Fibroblast of lung (primary cell): ENCODE measurements at regions not wholly inside any gene's neighbourhood (a gene's known extent, or its start where the extent isn't known, plus 50 kb on each side); places are given as distances from the start of the nearest gene placed in this dataset.

Source experiments
- EZH2 ChIP-seq: IDR thresholded peaks from 2 replicates; pipeline ENCODE4 v1.5.1; 2012; ENCODE audit warnings: low read length, control low read depth, mild to moderate bottlenecking; ENCODE audit errors: missing control alignments
- TF ChIP-seq, protein P1 (sequence below), 2 donors: IDR thresholded peaks in 1 of 2; conservative IDR thresholded peaks in 1 of 2; 1 replicate in 1 of 2; 2 replicates in 1 of 2; pipeline ENCODE4 v1.5.1; 2011 to 2012; ENCODE audit warnings: low read length in 2 of 2, control low read depth in 1 of 2, inconsistent platforms in 1 of 2, low read depth in 1 of 2, mild to moderate bottlenecking in 1 of 2

DNA sequence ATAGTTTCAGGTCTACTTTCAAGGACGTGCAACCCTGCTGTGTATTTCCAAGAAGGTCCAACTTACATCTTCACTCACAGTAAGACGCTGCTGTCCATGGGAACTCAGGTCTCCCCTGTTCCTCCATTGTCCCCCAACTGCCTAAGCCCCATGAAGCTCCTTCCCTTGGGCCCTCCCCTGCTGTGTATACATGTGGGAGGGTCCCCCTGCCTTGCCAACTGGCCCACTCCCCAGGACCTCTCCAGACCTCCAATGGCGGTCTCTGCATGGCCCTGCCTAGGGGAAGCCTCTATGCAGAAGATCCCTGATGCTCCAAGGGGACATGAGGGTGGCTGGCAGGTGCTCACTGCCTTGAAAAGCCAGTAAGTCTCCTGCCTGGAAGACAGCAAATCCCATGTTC lies 186.7 kb upstream of the CST7 start:
- no peak for TF ChIP-seq EZH2
- TF ChIP-seq, protein P1, sequence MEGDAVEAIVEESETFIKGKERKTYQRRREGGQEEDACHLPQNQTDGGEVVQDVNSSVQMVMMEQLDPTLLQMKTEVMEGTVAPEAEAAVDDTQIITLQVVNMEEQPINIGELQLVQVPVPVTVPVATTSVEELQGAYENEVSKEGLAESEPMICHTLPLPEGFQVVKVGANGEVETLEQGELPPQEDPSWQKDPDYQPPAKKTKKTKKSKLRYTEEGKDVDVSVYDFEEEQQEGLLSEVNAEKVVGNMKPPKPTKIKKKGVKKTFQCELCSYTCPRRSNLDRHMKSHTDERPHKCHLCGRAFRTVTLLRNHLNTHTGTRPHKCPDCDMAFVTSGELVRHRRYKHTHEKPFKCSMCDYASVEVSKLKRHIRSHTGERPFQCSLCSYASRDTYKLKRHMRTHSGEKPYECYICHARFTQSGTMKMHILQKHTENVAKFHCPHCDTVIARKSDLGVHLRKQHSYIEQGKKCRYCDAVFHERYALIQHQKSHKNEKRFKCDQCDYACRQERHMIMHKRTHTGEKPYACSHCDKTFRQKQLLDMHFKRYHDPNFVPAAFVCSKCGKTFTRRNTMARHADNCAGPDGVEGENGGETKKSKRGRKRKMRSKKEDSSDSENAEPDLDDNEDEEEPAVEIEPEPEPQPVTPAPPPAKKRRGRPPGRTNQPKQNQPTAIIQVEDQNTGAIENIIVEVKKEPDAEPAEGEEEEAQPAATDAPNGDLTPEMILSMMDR (conservative IDR thresholded peaks at IDR 0.05 in 1 of 2, IDR thresholded peaks at IDR 0.05 in 1 of 2; ENCODE audit: low read depth in 1 of 2, low read length in 2 of 2): no peak
